ENCODE measurements at regions not wholly inside any gene's neighbourhood (a gene's known extent, or its start where the extent isn't known, plus 50 kb on each side); places are given as distances from the start of the nearest gene placed in this dataset.

GRCh38 chr11:104404231-104405175 is 240.6 kb upstream of the PDGFD start:
- DNase-seq: no peak

- no peak for DNase-seq
Measured at GRCh38 chr11:104402812-104403521, 239.0 kb upstream of the PDGFD start.

- no peak for DNase-seq
Measured at GRCh38 chr11:104394508-104394907, 230.6 kb upstream of the PDGFD start.

- peak; percentile 14 for DNase-seq
Measured at GRCh38 chr11:104390651-104391050, 226.7 kb upstream of the PDGFD start.

- no peak for DNase-seq
Measured at GRCh38 chr11:104385884-104386283, 221.9 kb upstream of the PDGFD start.

GRCh38 chr11:104380358-104380757 is 216.4 kb upstream of the PDGFD start:
- DNase-seq: no peak

- DNase-seq: no peak
Measured at GRCh38 chr11:104372111-104372510, 208.2 kb upstream of the PDGFD start.

- no peak for DNase-seq
Measured at GRCh38 chr11:104370478-104370877, 206.5 kb upstream of the PDGFD start.

GRCh38 chr11:104369761-104370160 is 205.8 kb upstream of the PDGFD start:
- no peak for DNase-seq

GRCh38 chr11:104366321-104366734 is 202.4 kb upstream of the PDGFD start:
- no peak for DNase-seq

GRCh38 chr11:104365676-104366075 is 201.7 kb upstream of the PDGFD start:
- DNase-seq: no peak

GRCh38 chr11:104361975-104362374 is 198.0 kb upstream of the PDGFD start:
- DNase-seq: no peak

- DNase-seq: no peak
Measured at GRCh38 chr11:104352036-104352435, 188.1 kb upstream of the PDGFD start.

GRCh38 chr11:104343578-104343977 is 179.6 kb upstream of the PDGFD start:
- no peak for DNase-seq

GRCh38 chr11:104340590-104340989 is 176.6 kb upstream of the PDGFD start:
- no peak for DNase-seq

- no peak for DNase-seq
Measured at GRCh38 chr11:104339380-104339831, 175.5 kb upstream of the PDGFD start.

- DNase-seq: no peak
Measured at GRCh38 chr11:104338186-104338585, 174.2 kb upstream of the PDGFD start.

GRCh38 chr11:104337273-104337672 is 173.3 kb upstream of the PDGFD start:
- no peak for DNase-seq

GRCh38 chr11:104333977-104334376 is 170.0 kb upstream of the PDGFD start:
- DNase-seq: no peak

GRCh38 chr11:104332110-104332509 is 168.2 kb upstream of the PDGFD start:
- DNase-seq: no peak

- DNase-seq: no peak
Measured at GRCh38 chr11:104329078-104329665, 165.2 kb upstream of the PDGFD start.

- no peak for DNase-seq
Measured at GRCh38 chr11:104328512-104328907, 164.6 kb upstream of the PDGFD start.

GRCh38 chr11:104327861-104328511 is 164.0 kb upstream of the PDGFD start:
- no peak for DNase-seq

Measured in retina (tissue), 1 donor.